Inflammatory macrophage treated with lipopolysaccharide for 4 hours (primary cell): ENCODE measurements at regions not wholly inside any gene's neighbourhood (a gene's known extent, or its start where the extent isn't known, plus 50 kb on each side); places are given as distances from the start of the nearest gene placed in this dataset.

Experiments used
- DNase-seq: peaks from one replicate; pipeline ENCODE4 v3.0.0-alpha.2; 2020

GRCh38 chr4:164440199-164440598, 313.7 kb upstream of the SMIM31 start:
- no peak for DNase-seq

- DNase-seq, result no peak
Observed at GRCh38 chr4:164441109-164441508, 312.8 kb upstream of the SMIM31 start.

- DNase-seq, result no peak
Observed at GRCh38 chr4:164442180-164442579, 311.8 kb upstream of the SMIM31 start.

- DNase-seq, result no peak
Observed at GRCh38 chr4:164446516-164446915, 307.4 kb upstream of the SMIM31 start.

- no peak for DNase-seq
Observed at GRCh38 chr4:164461901-164462300, 292.0 kb upstream of the SMIM31 start.

- no peak for DNase-seq
Observed at GRCh38 chr4:164462471-164462870, 291.5 kb upstream of the SMIM31 start.

GRCh38 chr4:164464313-164464712, 289.6 kb upstream of the SMIM31 start:
- no peak for DNase-seq

- DNase-seq, result no peak
Observed at GRCh38 chr4:164467493-164467892, 286.4 kb upstream of the SMIM31 start.

GRCh38 chr4:164481306-164482091, 272.4 kb upstream of the SMIM31 start:
- DNase-seq, result no peak

GRCh38 chr4:164482092-164482404, 271.9 kb upstream of the SMIM31 start:
- no peak for DNase-seq

- DNase-seq, result no peak
Observed at GRCh38 chr4:164482758-164483157, 271.2 kb upstream of the SMIM31 start.

- DNase-seq, result no peak
Observed at GRCh38 chr4:164483711-164484110, 270.2 kb upstream of the SMIM31 start.

GRCh38 chr4:164484551-164484950, 269.4 kb upstream of the SMIM31 start:
- DNase-seq, result no peak

GRCh38 chr4:164485136-164485535, 268.8 kb upstream of the SMIM31 start:
- DNase-seq, result no peak

- no peak for DNase-seq
Observed at GRCh38 chr4:164488114-164488513, 265.8 kb upstream of the SMIM31 start.

GRCh38 chr4:164501074-164501473, 252.9 kb upstream of the SMIM31 start:
- no peak for DNase-seq

- DNase-seq, result no peak
Observed at GRCh38 chr4:164503874-164504273, 250.1 kb upstream of the SMIM31 start.

GRCh38 chr4:164508097-164508496, 245.8 kb upstream of the SMIM31 start:
- DNase-seq, result no peak

GRCh38 chr4:164508771-164509170, 245.2 kb upstream of the SMIM31 start:
- DNase-seq, result peak; percentile 5

GRCh38 chr4:164509951-164510350, 244.0 kb upstream of the SMIM31 start:
- peak; percentile 3 for DNase-seq

- DNase-seq, result peak; percentile 4
Observed at GRCh38 chr4:164512124-164512523, 241.8 kb upstream of the SMIM31 start.

GRCh38 chr4:164514765-164515164, 239.2 kb upstream of the SMIM31 start:
- DNase-seq, result no peak

GRCh38 chr4:164524789-164525188, 229.1 kb upstream of the SMIM31 start:
- DNase-seq, result no peak

- no peak for DNase-seq
Observed at GRCh38 chr4:164526933-164527583, 226.9 kb upstream of the SMIM31 start.

- DNase-seq, result no peak
Observed at GRCh38 chr4:164529058-164529457, 224.9 kb upstream of the SMIM31 start.
